Brain microvascular endothelial cell (primary cell): ENCODE measurements at regions not wholly inside any gene's neighbourhood (a gene's known extent, or its start where the extent isn't known, plus 50 kb on each side); places are given as distances from the start of the nearest gene placed in this dataset.

ENCODE experiments used
- DNase-seq: peaks from one replicate; pipeline ENCODE4 v3.0.0-alpha.2; 2020
- H3K27ac ChIP-seq: fragments of 250-450 bp; sonication (Bioruptor Pico); 2 replicates; pipeline ENCODE4 v1.5.1; 2020; ENCODE audit warnings: mild to moderate bottlenecking, moderate library complexity
- H3K27me3 ChIP-seq: fragments of 250-450 bp; sonication (Bioruptor Pico); replicated peaks from 2 replicates; pipeline ENCODE4 v1.5.1; 2020; ENCODE audit warnings: mild to moderate bottlenecking
- H3K36me3 ChIP-seq: fragments of 250-450 bp; sonication (Bioruptor Pico); replicated peaks from 2 replicates; pipeline ENCODE4 v1.5.1; 2020; ENCODE audit warnings: mild to moderate bottlenecking
- H3K4me3 ChIP-seq: 2 replicates; pipeline ENCODE4 v1.5.1; 2011; ENCODE audit warnings: low read depth, mild to moderate bottlenecking, control low read depth, low read length, moderate library complexity
- CTCF ChIP-seq: IDR thresholded peaks from 2 replicates; pipeline ENCODE4 v1.5.1; 2011; ENCODE audit warnings: low read depth, mild to moderate bottlenecking, moderate library complexity, low read length, control low read depth, inconsistent platforms; ENCODE audit errors: missing control alignments
- in situ Hi-C: cut with HindIII; loops from 2 replicates; pipeline ENCODE4 v1.10.0; 2017; ENCODE audit warnings: low sequenced_read_pairs, low pct_ligation_motif_present

- TF ChIP-seq CTCF, result no peak
- Histone ChIP-seq H3K36me3 (no peaks in the 10 kb centered on the region), H3K4me3 (no peak overlapping the region), H3K27ac (peak overlapping the region; percentile 89), H3K27me3 (no peaks in the 10 kb centered on the region)
- in situ Hi-C loops, result no loop called here
- DNase-seq, result peak; percentile 97
These were observed 217.9 kb upstream of the KLF4 start for GRCh38 chr9:107707428-107707837.

GRCh38 chr9:107706701-107707427, 217.3 kb upstream of the KLF4 start:
- Histone ChIP-seq H3K36me3 (no peaks in the 10 kb centered on the region), H3K4me3 (no peak overlapping the region), H3K27ac (peak overlapping the region; percentile 89), H3K27me3 (no peaks in the 10 kb centered on the region)
- DNase-seq, result no peak
- no peak for TF ChIP-seq CTCF
- in situ Hi-C loops, result no loop called here

- no peaks in the 10 kb centered on the region for H3K36me3 ChIP-seq
- no peak overlapping the region for H3K4me3 ChIP-seq
- no peak overlapping the region for H3K27ac ChIP-seq
- DNase-seq, result no peak
- in situ Hi-C loops, result no loop called here
- no peak for TF ChIP-seq CTCF
- no peaks in the 10 kb centered on the region for H3K27me3 ChIP-seq
These were observed 216.0 kb upstream of the KLF4 start for GRCh38 chr9:107705521-107705920.

GRCh38 chr9:107704774-107705173, 215.2 kb upstream of the KLF4 start:
- no peak for TF ChIP-seq CTCF
- Histone ChIP-seq H3K4me3 (no peak overlapping the region), H3K27me3 (no peaks in the 10 kb centered on the region), H3K36me3 (no peaks in the 10 kb centered on the region), H3K27ac (no peak overlapping the region)
- in situ Hi-C loops, result no loop called here
- DNase-seq, result no peak

- Histone ChIP-seq H3K27ac (no peak overlapping the region), H3K4me3 (no peak overlapping the region), H3K27me3 (no peaks in the 10 kb centered on the region), H3K36me3 (no peaks in the 10 kb centered on the region)
- in situ Hi-C loops, result no loop called here
- TF ChIP-seq CTCF, result no peak
- DNase-seq, result no peak
These were observed 214.1 kb upstream of the KLF4 start for GRCh38 chr9:107703651-107704050.

- in situ Hi-C loops, result no loop called here
- no peaks in the 10 kb centered on the region for H3K27me3 ChIP-seq
- no peak overlapping the region for H3K4me3 ChIP-seq
- no peaks in the 10 kb centered on the region for H3K36me3 ChIP-seq
- TF ChIP-seq CTCF, result no peak
- H3K27ac ChIP-seq, result no peak overlapping the region
- DNase-seq, result no peak
These were observed 211.3 kb upstream of the KLF4 start for GRCh38 chr9:107700847-107701246.
